ENCODE measurements at regions not wholly inside any gene's neighbourhood (a gene's known extent, or its start where the extent isn't known, plus 50 kb on each side); places are given as distances from the start of the nearest gene placed in this dataset.

- Histone ChIP-seq H3K9me3 (ENCODE audit: insufficient read depth, low read length) (no peaks in the 10 kb centered on the region), H3K9ac (ENCODE audit: low read length) (no peak overlapping the region), H4K20me1 (ENCODE audit: insufficient read depth, low read length) (no peaks in the 10 kb centered on the region), H3K4me3 (ENCODE audit: low read length) (no peak overlapping the region), H3K79me2 (ENCODE audit: low read length) (no peaks in the 10 kb centered on the region), H2AFZ (ENCODE audit: low read depth, low read length) (no peak overlapping the region), H3K4me1 (ENCODE audit: low read length) (peaks cover 9% of the 10 kb centered on the region), H3K4me2 (ENCODE audit: low read length) (no peak overlapping the region), H3K27me3 (ENCODE audit: low read depth, low read length) (no peaks in the 10 kb centered on the region), H3K36me3 (replicated peaks; ENCODE audit: low read depth, low read length) (no peaks in the 10 kb centered on the region), H3K27ac (ENCODE audit: low read length) (no peak overlapping the region)
- TF ChIP-seq EZH2phosphoT487 (IDR thresholded peaks at IDR 0.05; ENCODE audit: low read depth) (no peak), CTCF (IDR thresholded peaks at IDR 0.05; ENCODE audit: low read depth, low read length) (no peak)
Observed at GRCh38 chr4:83722730-83723269, 186.9 kb downstream of the GPAT3 start.

- H3K79me2 ChIP-seq (ENCODE audit: low read length): no peaks in the 10 kb centered on the region
- no peak overlapping the region for H2AFZ ChIP-seq (ENCODE audit: low read depth, low read length)
- no peak overlapping the region for H3K9ac ChIP-seq (ENCODE audit: low read length)
- no peak overlapping the region for H3K27ac ChIP-seq (ENCODE audit: low read length)
- H3K9me3 ChIP-seq (ENCODE audit: insufficient read depth, low read length): no peaks in the 10 kb centered on the region
- TF ChIP-seq CTCF (IDR thresholded peaks at IDR 0.05; ENCODE audit: low read depth, low read length): no peak
- TF ChIP-seq EZH2phosphoT487 (IDR thresholded peaks at IDR 0.05; ENCODE audit: low read depth): no peak
- no peak overlapping the region for H3K4me2 ChIP-seq (ENCODE audit: low read length)
- H3K27me3 ChIP-seq (ENCODE audit: low read depth, low read length): no peaks in the 10 kb centered on the region
- no peaks in the 10 kb centered on the region for H3K4me1 ChIP-seq (ENCODE audit: low read length)
- no peaks in the 10 kb centered on the region for H3K36me3 ChIP-seq (replicated peaks; ENCODE audit: low read depth, low read length)
- H4K20me1 ChIP-seq (ENCODE audit: insufficient read depth, low read length): no peaks in the 10 kb centered on the region
- H3K4me3 ChIP-seq (ENCODE audit: low read length): no peak overlapping the region
Observed at GRCh38 chr4:83716874-83717273, 181.0 kb downstream of the GPAT3 start.

GRCh38 chr4:83712890-83713289, 177.0 kb downstream of the GPAT3 start:
- H3K9me3 ChIP-seq (ENCODE audit: insufficient read depth, low read length): no peaks in the 10 kb centered on the region
- no peaks in the 10 kb centered on the region for H4K20me1 ChIP-seq (ENCODE audit: insufficient read depth, low read length)
- no peak overlapping the region for H3K4me2 ChIP-seq (ENCODE audit: low read length)
- no peaks in the 10 kb centered on the region for H3K4me1 ChIP-seq (ENCODE audit: low read length)
- H3K27ac ChIP-seq (ENCODE audit: low read length): no peak overlapping the region
- no peaks in the 10 kb centered on the region for H3K27me3 ChIP-seq (ENCODE audit: low read depth, low read length)
- no peak overlapping the region for H2AFZ ChIP-seq (ENCODE audit: low read depth, low read length)
- no peaks in the 10 kb centered on the region for H3K79me2 ChIP-seq (ENCODE audit: low read length)
- no peaks in the 10 kb centered on the region for H3K36me3 ChIP-seq (replicated peaks; ENCODE audit: low read depth, low read length)
- H3K9ac ChIP-seq (ENCODE audit: low read length): no peak overlapping the region
- no peak for TF ChIP-seq EZH2phosphoT487 (IDR thresholded peaks at IDR 0.05; ENCODE audit: low read depth)
- no peak for TF ChIP-seq CTCF (IDR thresholded peaks at IDR 0.05; ENCODE audit: low read depth, low read length)
- H3K4me3 ChIP-seq (ENCODE audit: low read length): no peak overlapping the region

- no peaks in the 10 kb centered on the region for H3K79me2 ChIP-seq (ENCODE audit: low read length)
- H3K36me3 ChIP-seq (replicated peaks; ENCODE audit: low read depth, low read length): no peaks in the 10 kb centered on the region
- no peak overlapping the region for H3K27ac ChIP-seq (ENCODE audit: low read length)
- H3K9me3 ChIP-seq (ENCODE audit: insufficient read depth, low read length): no peaks in the 10 kb centered on the region
- H4K20me1 ChIP-seq (ENCODE audit: insufficient read depth, low read length): no peaks in the 10 kb centered on the region
- H3K4me2 ChIP-seq (ENCODE audit: low read length): no peak overlapping the region
- no peaks in the 10 kb centered on the region for H3K27me3 ChIP-seq (ENCODE audit: low read depth, low read length)
- no peak for TF ChIP-seq CTCF (IDR thresholded peaks at IDR 0.05; ENCODE audit: low read depth, low read length)
- TF ChIP-seq EZH2phosphoT487 (IDR thresholded peaks at IDR 0.05; ENCODE audit: low read depth): no peak
- no peaks in the 10 kb centered on the region for H3K4me1 ChIP-seq (ENCODE audit: low read length)
- H2AFZ ChIP-seq (ENCODE audit: low read depth, low read length): no peak overlapping the region
- no peak overlapping the region for H3K4me3 ChIP-seq (ENCODE audit: low read length)
- no peak overlapping the region for H3K9ac ChIP-seq (ENCODE audit: low read length)
Observed at GRCh38 chr4:83709627-83710026, 173.7 kb downstream of the GPAT3 start.

Measured in OCI-LY3 (cell line).